HG02885 (cell line): ENCODE measurements at regions not wholly inside any gene's neighbourhood (a gene's known extent, or its start where the extent isn't known, plus 50 kb on each side); places are given as distances from the start of the nearest gene placed in this dataset.

Experiments
- ATAC-seq: cut with Tn5 transposase; IDR thresholded peaks from one replicate; pipeline ENCODE4 v1.9.1; 2021; ENCODE audit warnings: mild to moderate bottlenecking; ENCODE audit not compliant: unreplicated experiment, poor library complexity

DNA sequence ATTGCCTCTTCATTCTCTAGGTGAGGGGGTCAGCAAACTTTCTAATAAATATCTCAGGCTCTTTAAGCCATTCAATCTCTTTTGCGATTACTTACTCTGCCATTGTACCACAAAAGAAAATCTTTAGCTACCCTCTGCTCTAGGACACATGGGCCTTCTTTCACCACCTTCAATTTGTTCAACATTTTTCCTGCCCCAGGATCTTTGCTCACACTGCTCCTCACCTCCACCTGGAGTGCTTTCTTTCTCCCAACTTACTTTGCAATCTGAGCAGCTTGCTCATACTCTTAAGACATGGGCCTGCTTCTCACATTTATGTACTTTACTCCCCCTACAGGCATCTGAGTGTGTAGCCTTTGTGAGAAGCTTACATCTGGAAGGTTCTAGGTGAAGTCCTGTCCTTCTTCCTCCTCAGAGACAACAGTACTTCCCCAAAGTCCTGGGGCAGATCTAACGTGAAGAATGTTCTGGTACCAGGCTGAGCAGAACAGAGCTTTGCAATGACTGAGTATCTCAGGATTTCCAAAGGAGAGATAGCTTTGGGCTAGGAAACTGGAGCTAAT, 55.0 kb upstream of the PRDM5 start:
- peak; percentile 93 for ATAC-seq

GRCh38 chr4:120973207-120973606, 50.7 kb upstream of the PRDM5 start:
- no peak for ATAC-seq
